ENCODE measurements at regions not wholly inside any gene's neighbourhood (a gene's known extent, or its start where the extent isn't known, plus 50 kb on each side); places are given as distances from the start of the nearest gene placed in this dataset.

DNA sequence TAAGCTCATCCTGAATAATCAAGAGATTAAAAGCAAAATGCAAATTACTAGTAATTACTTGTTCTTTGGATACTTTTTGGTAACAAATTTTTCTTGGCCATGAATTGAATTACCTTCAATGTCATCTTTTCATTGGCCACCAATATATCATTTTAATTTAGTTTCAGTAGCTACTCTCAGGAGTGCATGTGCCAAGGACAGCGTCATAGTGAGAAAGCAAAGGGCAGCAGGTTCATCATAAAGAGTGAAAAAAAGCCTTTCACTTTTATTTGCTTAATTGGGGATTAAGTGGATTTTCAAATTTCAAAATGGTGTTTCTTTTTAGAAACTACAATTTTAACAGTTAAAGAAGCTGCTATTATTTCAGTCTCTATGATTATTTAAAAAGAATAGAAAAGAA, 815.2 kb downstream of the NR4A2 start:
- H2BK12ac ChIP-seq (ENCODE audit: low read depth, low read length) = no peak overlapping the region
- TF ChIP-seq POU5F1 (IDR thresholded peaks at IDR 0.05; ENCODE audit: low read depth, low read length) (no peak), HDAC6 (IDR thresholded peaks at IDR 0.05; ENCODE audit: low read depth, low read length) (no peak), KDM4A (IDR thresholded peaks at IDR 0.05; ENCODE audit: low read depth, low read length, severe bottlenecking) (no peak), NRF1 (IDR thresholded peaks at IDR 0.05; ENCODE audit: low read depth, low read length) (no peak), ASH2L (IDR thresholded peaks at IDR 0.05; ENCODE audit: low read length) (no peak), SIRT6 (IDR thresholded peaks at IDR 0.05; ENCODE audit: low read length) (no peak), YY1 (IDR thresholded peaks at IDR 0.05; ENCODE audit: low read depth, low read length) (no peak), SAP30 (IDR thresholded peaks at IDR 0.05; ENCODE audit: insufficient read depth, insufficient replicate concordance, low read length) (no peak), SRF (IDR thresholded peaks at IDR 0.05; ENCODE audit: low read depth, low read length) (no peak), KDM1A (IDR thresholded peaks at IDR 0.05; ENCODE audit: borderline replicate concordance, low read length) (no peak), SUZ12 (IDR thresholded peaks at IDR 0.05; ENCODE audit: low read length) (no peak), PHF8 (conservative IDR thresholded peaks at IDR 0.05; ENCODE audit: low read depth, low read length) (no peak), JUN (IDR thresholded peaks at IDR 0.05; ENCODE audit: low read depth, low read length) (no peak), BACH1 (IDR thresholded peaks at IDR 0.05; ENCODE audit: low read length) (no peak), CHD1 (IDR thresholded peaks at IDR 0.05; ENCODE audit: low read depth, low read length) (no peak), E2F6 (IDR thresholded peaks at IDR 0.05) (no peak)

More for the DNA sequence above, 815.2 kb downstream of the NR4A2 start:
- no peak overlapping the region for H3K4ac ChIP-seq (replicated peaks; ENCODE audit: insufficient read length, low read depth, low read length)
- no peak overlapping the region for H3K56ac ChIP-seq (replicated peaks; ENCODE audit: insufficient read length, low read depth, low read length)
- H3K27ac ChIP-seq (ENCODE audit: low read depth, low read length) = no peak overlapping the region
- H2BK20ac ChIP-seq (ENCODE audit: low read length) = no peak overlapping the region
- no peaks in the 10 kb centered on the region for H4K20me1 ChIP-seq (replicated peaks in 1 of 2; ENCODE audit: control insufficient read depth in 1 of 2, insufficient read depth in 2 of 2, low read length in 2 of 2)
- H2BK15ac ChIP-seq (ENCODE audit: low read length) = no peak overlapping the region
- no peaks in the 10 kb centered on the region for H3K36me3 ChIP-seq (ENCODE audit: control insufficient read depth in 2 of 4, insufficient read depth in 4 of 4, low read length in 3 of 4)
- H3K4me3 ChIP-seq (ENCODE audit: extremely low read depth in 1 of 4, insufficient read depth in 2 of 4, low read depth in 3 of 4, low read length in 4 of 4) = no peak overlapping the region
- no peak overlapping the region for H3K4me2 ChIP-seq (ENCODE audit: insufficient read depth in 1 of 2, low read depth in 2 of 2, low read length in 2 of 2)
- H3K79me2 ChIP-seq (ENCODE audit: control insufficient read depth in 1 of 2, insufficient read depth in 2 of 2, low read length in 2 of 2) = no peaks in the 10 kb centered on the region
- H4K5ac ChIP-seq (ENCODE audit: insufficient read length, low read depth, low read length) = no peak overlapping the region
- H3K27me3 ChIP-seq (replicated peaks in 1 of 4; ENCODE audit: control insufficient read depth in 3 of 4, extremely low read depth in 1 of 4, insufficient read depth in 3 of 4, low read length in 3 of 4) = no peaks in the 10 kb centered on the region
- H4K91ac ChIP-seq (replicated peaks; ENCODE audit: insufficient read length, low read length) = no peak overlapping the region
- H2BK120ac ChIP-seq (replicated peaks; ENCODE audit: low read depth, low read length) = no peak overlapping the region
- POLR2A ChIA-PET (ENCODE audit: partially characterized antibody) = no interaction called here
- H3K14ac ChIP-seq (ENCODE audit: insufficient read length) = no peak overlapping the region
- WGBS, 2 experiments (ENCODE audit: extremely low coverage in 1 of 2, insufficient coverage in 1 of 2, insufficient read length in 1 of 2, insufficient replicate concordance in 2 of 2, low coverage in 1 of 2, low lambda C conversion rate in 2 of 2, missing lambda C conversion rate in 1 of 2) = 79% methylated on average over 1 of the region's 1 CpG; no CpG with 5 or more reads in 1 of the 2 experiments
- H3K18ac ChIP-seq (ENCODE audit: extremely low read depth, low read length) = no peak overlapping the region
- no peak overlapping the region for H3K9ac ChIP-seq (replicated peaks in 1 of 4; ENCODE audit: extremely low read depth in 1 of 4, low read depth in 3 of 4, low read length in 3 of 4)
- no peaks in the 10 kb centered on the region for H3K79me1 ChIP-seq (ENCODE audit: low read depth, low read length)
- no peak overlapping the region for H2BK5ac ChIP-seq (ENCODE audit: low read depth, low read length)
- FAIRE-seq = no peak
- no peak for DNase-seq (ENCODE audit: low read depth in 1 of 2, low spot score in 2 of 2)
- no peak overlapping the region for H4K8ac ChIP-seq (ENCODE audit: extremely low read depth, insufficient read depth, low read length)
- H3K23me2 ChIP-seq (ENCODE audit: low read depth, low read length) = no peaks in the 10 kb centered on the region; the same call in 1 of the 2 replicates
- H3K4me1 ChIP-seq (replicated peaks in 1 of 4; ENCODE audit: control insufficient read depth in 3 of 4, insufficient read depth in 4 of 4, low read length in 3 of 4) = no peaks in the 10 kb centered on the region
- CTCF ChIA-PET (ENCODE audit: partially characterized antibody) = no interaction called here
- no peaks in the 10 kb centered on the region for H3K9me3 ChIP-seq (ENCODE audit: insufficient read depth in 2 of 2, low read depth in 1 of 2, low read length in 1 of 2)
- H2AK5ac ChIP-seq (ENCODE audit: low read depth, low read length) = no peak overlapping the region
- no peak overlapping the region for H3K23ac ChIP-seq (ENCODE audit: insufficient read length)
- H2AFZ ChIP-seq (ENCODE audit: low read length) = no peak overlapping the region

Data from H1 (cell line).